ENCODE measurements at regions not wholly inside any gene's neighbourhood (a gene's known extent, or its start where the extent isn't known, plus 50 kb on each side); places are given as distances from the start of the nearest gene placed in this dataset.

DNA sequence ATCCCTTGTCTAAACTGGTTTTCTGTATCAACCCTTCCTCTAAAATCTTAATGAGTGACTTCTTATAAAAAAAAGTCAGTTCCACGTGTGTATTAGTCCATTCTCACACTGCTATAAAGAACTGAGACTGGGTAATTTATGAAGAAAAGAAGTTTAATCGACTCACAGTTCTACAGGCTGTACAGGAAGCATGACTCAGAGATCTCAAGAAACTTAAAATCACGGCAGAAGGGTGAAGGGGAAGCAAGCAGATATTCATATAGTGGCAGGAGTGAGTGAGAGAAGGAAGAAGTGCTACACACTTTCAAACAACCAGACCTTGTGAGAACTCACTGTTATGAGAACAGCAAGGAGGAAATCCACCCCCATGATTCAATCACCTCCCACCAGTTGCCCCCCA, 307.8 kb upstream of the ARRDC3 start:
- H3K4me2 ChIP-seq = no peak overlapping the region
- no peak overlapping the region for H3K4me3 Mint-ChIP-seq
- no peaks in the 10 kb centered on the region for H3F3A ChIP-seq (replicated peaks; ENCODE audit: low read depth)
- no peak overlapping the region for H3K27ac Mint-ChIP-seq
- TF ChIP-seq CTCF (conservative IDR thresholded peaks at IDR 0.05; ENCODE audit: low read depth in 2 of 2) (no peak), ZNF114 (CRISPR knock-in tag; IDR thresholded peaks at IDR 0.05) (no peak), ZNF462 (CRISPR knock-in tag; IDR thresholded peaks at IDR 0.05) (no peak), CREB1 (CRISPR knock-in tag; IDR thresholded peaks at IDR 0.05; ENCODE audit: low read depth) (no peak), EZH2 (IDR thresholded peaks at IDR 0.05; ENCODE audit: low read depth, unreplicated experiment) (no peak), NANOG (IDR thresholded peaks at IDR 0.05; ENCODE audit: borderline replicate concordance) (no peak), EZH2phosphoT487 (IDR thresholded peaks at IDR 0.05; ENCODE audit: unreplicated experiment) (no peak), REST (IDR thresholded peaks at IDR 0.05; ENCODE audit: unreplicated experiment) (no peak), ETS1 (IDR thresholded peaks at IDR 0.05) (no peak), POLR2AphosphoS5 (IDR thresholded peaks at IDR 0.05; ENCODE audit: low read depth) (no peak), ZNF331 (CRISPR knock-in tag; IDR thresholded peaks at IDR 0.05; ENCODE audit: low read depth) (no peak), JUNB (IDR thresholded peaks at IDR 0.05; ENCODE audit: unreplicated experiment) (no peak), STAT1 (IDR thresholded peaks at IDR 0.05; ENCODE audit: unreplicated experiment) (no peak)
- ATAC-seq (no peak), DNase-seq (ENCODE audit: low spot score) (no peak)
- H3K4me1 ChIP-seq (ENCODE audit: insufficient read depth) = no peaks in the 10 kb centered on the region
- H3K36me3 ChIP-seq (ENCODE audit: insufficient read depth) = no peaks in the 10 kb centered on the region
- H2AFZ ChIP-seq = no peak overlapping the region
- no peaks in the 10 kb centered on the region for H3K9me2 ChIP-seq (ENCODE audit: insufficient read depth)
- no peaks in the 10 kb centered on the region for H4K20me1 ChIP-seq (replicated peaks; ENCODE audit: insufficient read depth)
- no peak overlapping the region for H3K4me3 ChIP-seq
- peaks cover 18% of the 10 kb centered on the region for H3K9me3 Mint-ChIP-seq
- no peaks in the 10 kb centered on the region for H3K79me2 ChIP-seq (replicated peaks; ENCODE audit: insufficient read depth)
- H3K36me3 Mint-ChIP-seq (ENCODE audit: low read depth) = peaks cover 13% of the 10 kb centered on the region
- no peaks in the 10 kb centered on the region for H3K27me3 Mint-ChIP-seq (ENCODE audit: insufficient read depth, low read depth, poor library complexity)
- H3K27ac ChIP-seq (ENCODE audit: low read depth) = no peak overlapping the region
- no peaks in the 10 kb centered on the region for H3K27me3 ChIP-seq (ENCODE audit: insufficient read depth)
- no peaks in the 10 kb centered on the region for H3K4me1 Mint-ChIP-seq

All from GM23338 (cell line).